Muscle layer of duodenum (tissue), 2 donors: ENCODE measurements at regions not wholly inside any gene's neighbourhood (a gene's known extent, or its start where the extent isn't known, plus 50 kb on each side); places are given as distances from the start of the nearest gene placed in this dataset.

Experiments
- H3K27ac ChIP-seq: one replicate; pipeline ENCODE4 v1.7.0; 2013; ENCODE audit warnings: mild to moderate bottlenecking, low read length
- H3K27me3 ChIP-seq: one replicate; pipeline ENCODE4 v1.7.0; 2013; ENCODE audit warnings: low read depth, mild to moderate bottlenecking, control low read depth, low read length
- H3K36me3 ChIP-seq, 2 donors: one replicate each; pipeline ENCODE4 v1.7.0; 2013; ENCODE audit warnings: low read length in 2 of 2, control low read depth in 1 of 2, mild to moderate bottlenecking in 1 of 2; ENCODE audit not compliant: insufficient read depth in 2 of 2, control insufficient read depth in 1 of 2
- H3K4me1 ChIP-seq, 2 donors: one replicate each; pipeline ENCODE4 v1.7.0; 2013; ENCODE audit warnings: low read length in 2 of 2, mild to moderate bottlenecking in 2 of 2, control low read depth in 1 of 2, moderate library complexity in 1 of 2; ENCODE audit not compliant: insufficient read depth in 2 of 2, control insufficient read depth in 1 of 2
- H3K4me3 ChIP-seq, 2 donors: one replicate each; pipeline ENCODE4 v1.7.0; 2013; ENCODE audit warnings: low read length in 2 of 2, low read depth in 1 of 2, mild to moderate bottlenecking in 1 of 2
- H3K9me3 ChIP-seq, 2 donors: one replicate each; pipeline ENCODE4 v1.7.0; 2013; ENCODE audit warnings: low read length in 2 of 2, control low read depth in 1 of 2, mild to moderate bottlenecking in 1 of 2; ENCODE audit not compliant: control insufficient read depth in 1 of 2
- donor health status: healthy.

DNA sequence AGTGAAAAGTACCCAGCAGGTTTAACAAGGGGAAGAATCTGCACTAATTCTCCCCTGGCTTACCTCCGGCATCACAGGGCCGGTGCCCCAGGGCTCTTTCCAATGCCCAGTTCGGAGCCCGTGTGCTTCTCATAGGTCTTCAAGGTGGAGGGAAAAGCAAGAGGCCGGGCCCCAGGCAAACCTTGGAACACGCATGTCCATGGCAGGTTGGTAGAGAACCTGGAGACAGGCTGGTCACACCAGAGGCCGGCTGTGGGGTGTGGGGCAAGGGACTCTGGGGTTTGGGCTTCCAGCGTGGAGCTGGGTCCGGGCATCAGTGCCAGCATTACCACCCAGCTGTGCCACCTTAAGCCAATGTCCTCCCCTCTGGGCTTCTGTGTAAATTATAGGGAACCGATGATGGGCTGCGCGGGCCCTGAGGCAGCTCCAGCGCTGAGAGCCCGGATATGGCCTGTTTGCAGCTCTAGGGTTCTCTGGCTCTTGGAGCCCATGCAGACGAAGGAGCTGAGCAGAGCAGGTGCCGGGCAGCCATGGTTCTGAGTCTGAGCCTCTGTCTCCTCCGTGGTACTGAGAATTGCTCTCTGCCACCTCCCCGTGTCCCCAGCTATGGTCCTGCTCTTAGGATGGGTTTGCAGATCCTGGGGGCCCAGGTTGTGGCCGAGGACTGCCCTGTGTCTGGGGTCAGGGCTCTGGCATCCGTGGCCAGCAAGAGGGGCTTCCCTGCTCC, 197.0 kb upstream of the C14orf180 start:
- Histone ChIP-seq H3K27me3 (no peaks in the 10 kb centered on the region), H3K27ac (no peak overlapping the region), H3K9me3 (peaks cover 0 to 13% of the 10 kb centered on the region in 2 donors), H3K36me3 (no peaks in the 10 kb centered on the region), H3K4me1 (no peaks in the 10 kb centered on the region), H3K4me3 (no peak overlapping the region)

DNA sequence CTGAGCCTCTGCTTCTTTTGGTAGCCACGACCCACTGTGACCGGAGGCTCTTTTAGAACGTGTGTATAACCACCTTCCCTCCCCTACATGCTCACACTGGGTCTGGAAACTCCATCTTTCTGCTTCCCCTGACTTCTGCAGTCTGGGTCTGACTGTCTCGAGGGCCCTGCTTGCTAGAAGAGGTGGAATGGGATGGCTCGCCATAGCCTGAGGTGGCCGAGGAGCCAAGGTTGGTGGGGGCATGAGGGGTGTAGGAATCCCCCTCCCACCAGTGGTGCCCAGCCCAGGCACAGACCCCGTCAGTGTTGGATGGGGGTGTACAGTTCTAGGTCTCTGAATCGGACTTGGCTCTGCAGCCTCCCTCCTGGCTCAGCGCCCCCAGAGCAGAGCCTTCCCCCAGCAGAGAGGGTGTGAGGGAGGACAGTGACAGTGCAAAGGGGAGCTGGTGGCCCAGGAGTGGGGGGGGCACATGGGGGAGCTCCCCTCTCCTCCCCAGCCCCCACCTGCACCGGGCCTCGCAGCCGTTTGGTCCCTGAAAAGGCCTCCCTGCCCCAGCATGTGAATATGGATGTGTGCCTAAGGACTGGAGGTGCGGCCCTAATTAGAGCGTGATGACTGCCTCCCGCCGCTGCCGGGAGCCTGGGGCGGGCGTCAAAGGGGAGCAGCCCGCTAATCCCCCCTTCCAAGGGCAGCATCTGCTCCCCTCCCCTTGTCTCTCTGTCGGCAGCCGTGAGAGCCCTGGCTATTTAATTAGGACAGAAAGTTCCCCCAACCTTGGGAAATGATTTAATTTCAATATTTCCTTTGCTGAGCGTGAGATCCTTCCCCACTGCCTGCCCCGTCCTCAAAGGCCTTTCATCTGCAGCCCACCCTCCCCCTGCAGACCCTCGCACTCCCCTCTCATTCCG, 196.2 kb upstream of the C14orf180 start:
- H3K27me3 ChIP-seq = no peaks in the 10 kb centered on the region
- H3K4me1 ChIP-seq = no peaks in the 10 kb centered on the region

DNA sequence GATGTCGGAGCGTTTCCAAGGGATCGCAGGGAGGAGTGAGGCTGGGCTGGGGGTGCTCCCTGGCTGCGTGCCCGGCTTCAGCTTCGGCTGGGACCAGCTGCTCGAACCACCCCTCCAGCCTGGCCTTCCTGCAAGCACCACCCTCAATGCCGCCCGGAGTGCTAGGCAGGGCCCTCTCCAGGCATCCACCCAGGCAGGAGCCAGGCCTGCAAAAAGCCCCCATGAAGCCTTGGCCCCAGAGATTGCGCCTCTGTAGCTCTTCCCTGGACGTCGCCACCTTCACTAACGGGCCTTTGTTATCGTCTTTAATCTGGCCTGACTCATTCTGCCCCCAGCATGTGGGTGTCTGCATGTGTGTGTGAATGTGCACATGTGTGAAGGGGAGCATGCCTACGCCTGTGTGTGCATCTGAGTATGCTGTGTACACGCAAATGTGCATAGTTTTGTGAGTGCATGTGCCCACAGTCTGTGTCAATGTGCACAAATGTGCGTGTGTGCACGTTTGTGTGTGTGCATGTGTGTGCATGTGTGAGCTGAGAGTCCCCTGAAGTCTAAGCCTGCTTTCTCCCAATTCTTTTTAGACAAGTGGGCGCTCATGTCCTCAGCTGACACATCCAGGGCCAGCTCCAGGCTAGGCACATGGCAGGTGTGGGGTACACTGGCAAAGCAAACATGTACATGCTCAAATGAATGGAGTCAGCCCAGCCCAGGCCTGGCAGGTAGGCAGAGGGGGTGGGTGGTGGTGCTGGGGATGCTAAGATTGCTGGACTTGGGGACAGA, 195.4 kb upstream of the C14orf180 start:
- Histone ChIP-seq H3K9me3 (peaks cover 0 to 13% of the 10 kb centered on the region in 2 donors), H3K4me1 (no peaks in the 10 kb centered on the region)

More for the DNA sequence above, 196.2 kb upstream of the C14orf180 start:
- Histone ChIP-seq H3K27ac (no peak overlapping the region), H3K36me3 (no peaks in the 10 kb centered on the region), H3K9me3 (peaks cover 0 to 13% of the 10 kb centered on the region in 2 donors), H3K4me3 (no peak overlapping the region)

GRCh38 chr14:104384776-104385071, 194.8 kb upstream of the C14orf180 start:
- no peaks in the 10 kb centered on the region for H3K4me1 ChIP-seq
- H3K27ac ChIP-seq = no peak overlapping the region
- peaks cover 0 to 11% of the 10 kb centered on the region in 2 donors for H3K9me3 ChIP-seq
- H3K27me3 ChIP-seq = no peaks in the 10 kb centered on the region
- H3K36me3 ChIP-seq = no peaks in the 10 kb centered on the region
- H3K4me3 ChIP-seq = no peak overlapping the region

More for the DNA sequence above, 195.4 kb upstream of the C14orf180 start:
- H3K27me3 ChIP-seq = no peaks in the 10 kb centered on the region
- no peak overlapping the region for H3K4me3 ChIP-seq
- no peaks in the 10 kb centered on the region for H3K36me3 ChIP-seq
- no peak overlapping the region for H3K27ac ChIP-seq

DNA sequence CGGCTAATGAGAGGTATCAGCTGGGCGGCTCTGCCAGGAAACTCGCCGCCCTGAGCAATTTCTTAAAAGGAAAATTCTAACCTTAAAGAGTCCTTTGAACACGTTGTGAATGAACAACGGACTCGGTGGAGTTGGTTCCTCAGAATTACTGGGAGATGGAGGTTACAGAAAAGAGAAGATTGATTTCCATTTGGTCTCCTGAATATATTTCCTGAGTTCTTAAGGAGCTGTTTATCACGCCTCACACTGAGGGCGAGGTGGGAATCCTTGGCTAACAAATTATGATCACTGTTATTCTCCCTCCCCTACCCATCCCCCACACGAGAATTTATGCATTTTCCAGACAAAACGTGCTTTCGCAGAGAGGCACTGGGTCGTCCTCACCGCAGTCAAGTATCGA, 194.5 kb upstream of the C14orf180 start:
- H3K27ac ChIP-seq = no peak overlapping the region
- H3K9me3 ChIP-seq = peaks cover 0 to 10% of the 10 kb centered on the region in 2 donors
- H3K36me3 ChIP-seq = no peaks in the 10 kb centered on the region
- H3K4me3 ChIP-seq = no peak overlapping the region
- H3K27me3 ChIP-seq = no peaks in the 10 kb centered on the region
- no peaks in the 10 kb centered on the region for H3K4me1 ChIP-seq

DNA sequence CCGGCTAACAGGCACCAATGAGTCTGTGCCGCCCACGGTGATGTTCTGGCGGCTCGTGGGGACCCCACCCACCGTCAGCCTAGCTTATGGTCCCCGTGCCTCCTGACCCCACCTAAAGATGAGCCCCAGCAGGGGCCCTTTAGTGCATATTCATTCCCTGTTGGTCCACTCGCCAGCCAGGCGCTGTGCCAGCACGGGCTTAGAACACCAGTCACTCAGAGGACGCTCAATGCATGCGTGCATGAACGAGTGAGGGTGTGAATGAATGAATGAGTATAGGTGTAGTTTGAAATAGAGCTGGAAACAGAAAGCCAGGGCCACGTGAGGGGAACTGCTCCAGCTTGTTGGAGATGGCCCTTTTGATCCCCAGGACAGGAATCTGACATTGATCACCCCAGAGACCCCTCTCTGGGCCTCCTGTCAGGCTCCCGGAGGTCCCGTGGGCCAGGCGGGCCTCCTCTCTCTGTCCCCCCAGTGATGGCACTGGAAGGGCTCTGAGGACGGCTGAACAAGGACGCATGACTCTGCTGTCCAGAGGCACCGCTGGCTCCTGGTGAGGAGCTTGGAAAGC, 193.9 kb upstream of the C14orf180 start:
- H3K4me1 ChIP-seq = no peaks in the 10 kb centered on the region
- H3K27ac ChIP-seq = no peak overlapping the region
- H3K4me3 ChIP-seq = no peak overlapping the region
- peaks cover 0 to 6% of the 10 kb centered on the region in 2 donors for H3K9me3 ChIP-seq
- no peaks in the 10 kb centered on the region for H3K36me3 ChIP-seq
- H3K27me3 ChIP-seq = no peaks in the 10 kb centered on the region

DNA sequence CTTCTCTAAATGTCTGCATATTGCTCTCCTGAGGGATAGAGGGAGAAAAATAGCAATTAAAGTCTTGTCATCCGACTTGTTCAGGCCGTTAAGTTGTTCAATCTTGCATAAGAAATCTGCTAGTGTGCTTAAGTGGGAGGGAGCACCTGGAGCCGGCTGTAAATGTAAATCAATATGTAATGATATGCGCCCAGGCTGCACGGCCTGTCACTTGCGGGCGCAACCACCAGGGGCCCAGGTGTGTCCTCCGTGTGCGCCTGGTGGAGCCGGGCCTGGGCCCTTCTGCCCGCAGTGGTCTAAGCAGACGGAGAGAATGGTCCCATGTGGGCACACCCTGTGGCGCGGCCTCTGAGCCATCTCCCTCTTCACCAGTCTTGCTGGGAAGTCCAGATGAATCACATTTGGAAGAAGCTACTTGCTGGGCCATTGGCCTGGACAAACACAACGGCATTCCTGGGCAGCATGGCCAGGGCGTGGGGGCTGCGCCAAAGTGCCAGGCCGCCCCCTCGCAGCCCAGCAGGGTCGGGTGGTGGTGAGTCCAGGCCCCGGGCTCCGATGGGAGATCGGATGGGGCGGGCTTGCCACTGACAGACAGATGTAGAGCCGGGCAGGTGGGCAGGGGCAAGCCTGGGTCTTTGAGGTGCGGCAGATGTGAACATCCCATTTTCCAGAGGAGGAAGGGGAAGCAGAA, 193.3 kb upstream of the C14orf180 start:
- Histone ChIP-seq H3K27ac (no peak overlapping the region), H3K4me3 (no peak overlapping the region), H3K27me3 (no peaks in the 10 kb centered on the region), H3K4me1 (no peaks in the 10 kb centered on the region), H3K9me3 (no peaks in the 10 kb centered on the region), H3K36me3 (no peaks in the 10 kb centered on the region)

GRCh38 chr14:104387022-104388010, 192.2 kb upstream of the C14orf180 start:
- Histone ChIP-seq H3K4me3 (no peak overlapping the region), H3K36me3 (no peaks in the 10 kb centered on the region), H3K4me1 (no peaks in the 10 kb centered on the region), H3K9me3 (no peaks in the 10 kb centered on the region), H3K27ac (no peak overlapping the region), H3K27me3 (no peaks in the 10 kb centered on the region)

GRCh38 chr14:104388011-104388521, 191.5 kb upstream of the C14orf180 start:
- no peaks in the 10 kb centered on the region for H3K36me3 ChIP-seq
- H3K4me3 ChIP-seq = no peak overlapping the region
- no peaks in the 10 kb centered on the region for H3K27me3 ChIP-seq
- H3K9me3 ChIP-seq = no peaks in the 10 kb centered on the region
- H3K4me1 ChIP-seq = no peaks in the 10 kb centered on the region
- no peak overlapping the region for H3K27ac ChIP-seq
